HL-60 (cell line): ENCODE measurements at regions not wholly inside any gene's neighbourhood (a gene's known extent, or its start where the extent isn't known, plus 50 kb on each side); places are given as distances from the start of the nearest gene placed in this dataset.

ENCODE experiments used
- GABPA ChIP-seq: IDR thresholded peaks from 2 replicates; pipeline ENCODE4 v1.6.1; 2012; ENCODE audit warnings: low read depth
- POLR2AphosphoS5 ChIP-seq: IDR thresholded peaks from 2 replicates; pipeline ENCODE4 v1.6.1; 2012; ENCODE audit warnings: low read depth
- SPI1 ChIP-seq: IDR thresholded peaks from 2 replicates; pipeline ENCODE4 v1.6.1; 2012; ENCODE audit warnings: low read depth, mild to moderate bottlenecking, borderline replicate concordance
- TF ChIP-seq, protein P1 (sequence below): IDR thresholded peaks from one replicate; pipeline ENCODE4 v1.5.1; 2011; ENCODE audit warnings: low read length, control low read depth, inconsistent platforms; ENCODE audit not compliant: insufficient read depth
- TF ChIP-seq, protein P2 (sequence below): IDR thresholded peaks from 2 replicates; pipeline ENCODE4 v1.6.1; 2012; ENCODE audit warnings: low read depth; ENCODE audit not compliant: insufficient replicate concordance

DNA sequence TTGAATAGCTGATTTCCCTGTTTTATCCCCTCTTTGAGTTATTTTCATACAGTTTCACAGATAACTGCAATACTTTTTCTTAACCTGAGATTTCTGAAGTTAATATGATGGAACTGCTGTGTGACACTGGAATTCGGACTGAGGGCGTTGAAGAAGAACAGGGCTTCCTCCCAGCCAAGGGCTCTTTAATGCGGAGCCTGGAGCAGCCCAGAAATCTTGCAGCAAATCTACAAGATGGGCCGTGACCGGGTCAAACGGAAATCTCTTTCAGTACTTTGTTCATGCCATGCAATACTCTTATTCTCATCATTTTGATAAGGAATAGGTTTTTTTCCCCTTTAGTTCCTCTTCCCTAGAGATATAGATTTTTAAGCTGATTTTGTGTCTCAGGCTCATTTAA, 236.8 kb upstream of the IRX4 start:
- TF ChIP-seq, protein P1, sequence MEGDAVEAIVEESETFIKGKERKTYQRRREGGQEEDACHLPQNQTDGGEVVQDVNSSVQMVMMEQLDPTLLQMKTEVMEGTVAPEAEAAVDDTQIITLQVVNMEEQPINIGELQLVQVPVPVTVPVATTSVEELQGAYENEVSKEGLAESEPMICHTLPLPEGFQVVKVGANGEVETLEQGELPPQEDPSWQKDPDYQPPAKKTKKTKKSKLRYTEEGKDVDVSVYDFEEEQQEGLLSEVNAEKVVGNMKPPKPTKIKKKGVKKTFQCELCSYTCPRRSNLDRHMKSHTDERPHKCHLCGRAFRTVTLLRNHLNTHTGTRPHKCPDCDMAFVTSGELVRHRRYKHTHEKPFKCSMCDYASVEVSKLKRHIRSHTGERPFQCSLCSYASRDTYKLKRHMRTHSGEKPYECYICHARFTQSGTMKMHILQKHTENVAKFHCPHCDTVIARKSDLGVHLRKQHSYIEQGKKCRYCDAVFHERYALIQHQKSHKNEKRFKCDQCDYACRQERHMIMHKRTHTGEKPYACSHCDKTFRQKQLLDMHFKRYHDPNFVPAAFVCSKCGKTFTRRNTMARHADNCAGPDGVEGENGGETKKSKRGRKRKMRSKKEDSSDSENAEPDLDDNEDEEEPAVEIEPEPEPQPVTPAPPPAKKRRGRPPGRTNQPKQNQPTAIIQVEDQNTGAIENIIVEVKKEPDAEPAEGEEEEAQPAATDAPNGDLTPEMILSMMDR: no peak
- TF ChIP-seq POLR2AphosphoS5: no peak
- TF ChIP-seq, protein P2, sequence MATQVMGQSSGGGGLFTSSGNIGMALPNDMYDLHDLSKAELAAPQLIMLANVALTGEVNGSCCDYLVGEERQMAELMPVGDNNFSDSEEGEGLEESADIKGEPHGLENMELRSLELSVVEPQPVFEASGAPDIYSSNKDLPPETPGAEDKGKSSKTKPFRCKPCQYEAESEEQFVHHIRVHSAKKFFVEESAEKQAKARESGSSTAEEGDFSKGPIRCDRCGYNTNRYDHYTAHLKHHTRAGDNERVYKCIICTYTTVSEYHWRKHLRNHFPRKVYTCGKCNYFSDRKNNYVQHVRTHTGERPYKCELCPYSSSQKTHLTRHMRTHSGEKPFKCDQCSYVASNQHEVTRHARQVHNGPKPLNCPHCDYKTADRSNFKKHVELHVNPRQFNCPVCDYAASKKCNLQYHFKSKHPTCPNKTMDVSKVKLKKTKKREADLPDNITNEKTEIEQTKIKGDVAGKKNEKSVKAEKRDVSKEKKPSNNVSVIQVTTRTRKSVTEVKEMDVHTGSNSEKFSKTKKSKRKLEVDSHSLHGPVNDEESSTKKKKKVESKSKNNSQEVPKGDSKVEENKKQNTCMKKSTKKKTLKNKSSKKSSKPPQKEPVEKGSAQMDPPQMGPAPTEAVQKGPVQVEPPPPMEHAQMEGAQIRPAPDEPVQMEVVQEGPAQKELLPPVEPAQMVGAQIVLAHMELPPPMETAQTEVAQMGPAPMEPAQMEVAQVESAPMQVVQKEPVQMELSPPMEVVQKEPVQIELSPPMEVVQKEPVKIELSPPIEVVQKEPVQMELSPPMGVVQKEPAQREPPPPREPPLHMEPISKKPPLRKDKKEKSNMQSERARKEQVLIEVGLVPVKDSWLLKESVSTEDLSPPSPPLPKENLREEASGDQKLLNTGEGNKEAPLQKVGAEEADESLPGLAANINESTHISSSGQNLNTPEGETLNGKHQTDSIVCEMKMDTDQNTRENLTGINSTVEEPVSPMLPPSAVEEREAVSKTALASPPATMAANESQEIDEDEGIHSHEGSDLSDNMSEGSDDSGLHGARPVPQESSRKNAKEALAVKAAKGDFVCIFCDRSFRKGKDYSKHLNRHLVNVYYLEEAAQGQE: no peak
- no peak for TF ChIP-seq GABPA
- TF ChIP-seq SPI1: no peak
